HS-5 (cell line): ENCODE measurements at regions not wholly inside any gene's neighbourhood (a gene's known extent, or its start where the extent isn't known, plus 50 kb on each side); places are given as distances from the start of the nearest gene placed in this dataset.
"Not testable (repeated sequence)": the region's sequence is repeated elsewhere in the genome, so short reads cannot be mapped to it uniquely, and the experiment has no call there.

Experiments used
- DNase-seq: peaks from one replicate; pipeline ENCODE4 v3.0.0-alpha.2; 2012; ENCODE audit warnings: low read depth

DNA sequence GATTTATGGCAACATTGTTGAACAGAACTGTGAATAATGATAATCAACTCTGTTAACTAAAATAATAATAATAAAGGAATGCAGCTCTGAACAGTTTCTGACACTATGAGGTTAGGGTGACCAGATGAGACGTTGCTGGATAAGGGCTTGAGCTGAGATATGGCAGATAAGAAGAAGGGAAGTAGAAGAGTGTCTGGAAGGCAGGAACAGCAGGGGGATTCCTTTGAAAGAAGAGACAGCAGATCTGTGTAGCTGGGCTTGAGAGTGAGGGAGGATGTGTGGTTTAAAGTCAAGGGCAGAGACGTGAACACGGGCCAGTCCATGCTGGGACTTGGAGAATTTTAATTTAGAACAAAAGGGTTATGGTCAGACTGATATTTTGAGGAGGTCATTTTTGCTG, 273.1 kb upstream of the SLC14A2 start:
- no peak for DNase-seq

- no peak for DNase-seq
Measured at GRCh38 chr18:45342653-45343052, 272.6 kb upstream of the SLC14A2 start.

- no peak for DNase-seq
Measured at GRCh38 chr18:45343365-45343764, 271.9 kb upstream of the SLC14A2 start.

- DNase-seq = not testable (repeated sequence)
Measured at GRCh38 chr18:45344680-45345079, 270.6 kb upstream of the SLC14A2 start.

- no peak for DNase-seq
Measured at GRCh38 chr18:45349019-45349418, 266.3 kb upstream of the SLC14A2 start.

- DNase-seq = no peak
Measured at GRCh38 chr18:45349467-45349866, 265.8 kb upstream of the SLC14A2 start.

DNA sequence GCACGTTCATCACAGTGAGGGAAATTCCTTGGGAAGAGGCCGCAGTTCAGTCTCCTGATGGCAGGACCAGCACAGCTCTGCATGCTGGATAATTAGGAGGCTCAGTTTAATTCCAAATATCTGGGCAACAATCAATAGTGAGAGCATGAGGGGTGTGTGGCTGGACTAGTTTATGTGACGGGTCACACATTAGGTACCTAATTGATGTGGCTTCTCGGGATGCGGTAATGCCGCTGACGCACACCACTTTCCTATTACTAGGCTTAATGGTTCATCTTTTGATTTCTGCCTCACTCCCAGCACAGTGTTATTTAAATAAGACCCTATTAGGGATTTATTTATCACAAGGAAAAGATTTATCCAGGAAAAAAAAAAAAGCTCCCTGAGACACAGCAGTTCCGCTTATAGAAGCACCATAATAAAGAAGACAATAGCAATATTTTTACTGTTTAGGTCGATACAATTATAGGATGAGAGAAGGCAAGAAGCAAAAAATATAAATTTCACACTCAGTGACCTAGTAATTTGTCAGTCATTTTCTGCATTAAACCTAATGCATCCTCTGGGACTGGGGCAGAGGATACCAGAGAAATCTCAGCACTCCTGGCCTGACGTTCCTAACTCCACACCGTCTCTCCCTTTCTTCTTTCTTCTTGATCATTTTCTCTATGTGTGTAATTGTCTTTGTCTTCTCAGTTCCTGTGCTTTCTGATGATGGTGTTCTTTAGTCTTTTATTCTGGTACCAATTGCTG, 264.7 kb upstream of the SLC14A2 start:
- no peak for DNase-seq

DNA sequence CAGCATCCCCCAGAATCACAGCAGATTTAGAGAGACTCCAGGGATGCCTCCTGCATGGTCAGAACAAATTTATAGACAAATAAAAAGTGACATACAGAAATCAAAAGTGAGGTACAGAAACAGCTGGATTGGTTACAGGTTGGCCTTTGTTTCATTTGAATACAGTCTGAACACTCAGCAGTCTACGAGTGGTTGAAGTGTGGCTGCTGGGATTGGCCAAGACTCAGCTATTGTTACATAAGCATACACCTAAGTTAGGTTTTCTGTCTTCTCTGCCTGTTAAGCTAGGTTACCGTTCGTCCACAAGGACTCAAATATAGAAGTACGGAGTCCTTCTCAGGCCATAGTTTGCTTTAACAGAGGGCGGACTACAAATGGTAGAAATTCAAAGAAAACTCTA, 262.4 kb upstream of the SLC14A2 start:
- no peak for DNase-seq

GRCh38 chr18:45353530-45353929, 261.7 kb upstream of the SLC14A2 start:
- DNase-seq = no peak

GRCh38 chr18:45355944-45356520, 259.2 kb upstream of the SLC14A2 start:
- DNase-seq = no peak

DNA sequence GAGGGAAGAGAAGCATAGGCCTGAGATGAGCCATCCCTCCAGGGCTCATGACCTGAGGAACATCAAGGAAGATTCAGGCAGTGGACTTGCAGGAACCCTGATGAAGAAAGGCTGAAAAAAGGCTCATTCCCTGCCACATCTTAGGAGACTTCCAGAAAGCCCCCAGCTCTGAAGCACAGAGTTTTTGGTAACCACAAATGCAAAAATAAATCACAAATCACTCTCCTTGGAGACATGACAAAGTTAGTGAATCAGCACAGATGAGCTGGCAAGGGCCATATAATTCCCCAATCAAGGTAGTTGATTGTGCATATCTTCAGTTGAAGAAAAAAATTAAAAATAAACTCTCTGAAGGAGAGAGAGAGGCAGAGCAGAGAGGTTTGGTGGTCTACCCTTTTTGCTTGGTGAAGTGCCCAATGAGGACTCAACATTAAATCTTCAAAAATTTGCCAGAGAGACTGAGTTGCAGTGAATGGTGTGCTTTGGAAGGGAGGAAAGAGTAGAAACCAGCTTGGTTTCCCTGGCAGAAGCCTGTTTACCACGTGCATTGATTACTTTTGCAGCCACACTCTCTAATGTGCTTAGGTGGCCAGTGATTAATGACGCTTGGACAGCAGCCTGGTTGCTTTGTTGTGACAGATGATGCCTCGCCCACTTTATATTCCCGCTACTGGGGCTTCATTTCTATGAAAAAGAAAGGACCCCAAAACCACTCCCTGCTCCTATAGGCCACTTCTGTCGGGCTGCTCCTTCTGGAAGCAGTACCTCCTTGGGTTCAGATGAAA, 257.4 kb upstream of the SLC14A2 start:
- DNase-seq = no peak

GRCh38 chr18:45359275-45360009, 255.8 kb upstream of the SLC14A2 start:
- no peak for DNase-seq

DNA sequence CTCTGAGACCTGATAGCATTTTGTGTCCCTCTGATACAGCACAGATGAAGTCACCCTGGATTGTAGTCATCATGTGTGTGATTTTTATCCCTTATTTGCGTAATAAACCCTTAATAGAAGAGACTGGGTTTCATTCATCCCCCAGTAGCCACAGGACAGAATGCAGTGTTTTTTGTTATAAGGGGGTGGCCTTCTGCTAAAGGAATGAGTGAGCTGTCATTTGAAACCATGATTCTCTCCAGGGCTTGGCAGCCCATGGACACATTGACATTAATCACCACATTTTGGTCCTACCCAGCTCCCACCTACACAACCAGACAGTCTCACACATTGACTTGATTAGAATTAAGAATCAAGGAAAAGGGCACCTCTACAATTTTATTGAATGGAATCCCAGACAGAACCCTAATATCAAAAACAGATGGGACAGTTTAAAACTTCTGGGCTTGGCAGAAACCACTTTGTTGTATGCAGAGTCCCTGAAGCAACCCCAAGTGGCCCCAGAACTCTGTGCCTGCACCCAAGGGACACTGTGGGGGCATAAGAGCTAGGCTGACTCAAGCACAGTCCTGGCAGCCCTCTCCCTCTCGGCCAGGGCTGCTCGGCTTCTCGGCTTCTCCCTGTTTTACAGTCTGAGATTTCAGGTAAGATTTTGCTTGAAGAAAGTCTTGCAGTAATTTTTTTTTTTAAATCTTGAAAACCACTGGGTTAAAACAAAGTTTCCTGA, 254.0 kb upstream of the SLC14A2 start:
- DNase-seq = no peak

GRCh38 chr18:45363196-45363595, 252.1 kb upstream of the SLC14A2 start:
- no peak for DNase-seq

- no peak for DNase-seq
Measured at GRCh38 chr18:45365835-45366234, 249.4 kb upstream of the SLC14A2 start.

- DNase-seq = no peak
Measured at GRCh38 chr18:45370255-45371010, 244.8 kb upstream of the SLC14A2 start.

DNA sequence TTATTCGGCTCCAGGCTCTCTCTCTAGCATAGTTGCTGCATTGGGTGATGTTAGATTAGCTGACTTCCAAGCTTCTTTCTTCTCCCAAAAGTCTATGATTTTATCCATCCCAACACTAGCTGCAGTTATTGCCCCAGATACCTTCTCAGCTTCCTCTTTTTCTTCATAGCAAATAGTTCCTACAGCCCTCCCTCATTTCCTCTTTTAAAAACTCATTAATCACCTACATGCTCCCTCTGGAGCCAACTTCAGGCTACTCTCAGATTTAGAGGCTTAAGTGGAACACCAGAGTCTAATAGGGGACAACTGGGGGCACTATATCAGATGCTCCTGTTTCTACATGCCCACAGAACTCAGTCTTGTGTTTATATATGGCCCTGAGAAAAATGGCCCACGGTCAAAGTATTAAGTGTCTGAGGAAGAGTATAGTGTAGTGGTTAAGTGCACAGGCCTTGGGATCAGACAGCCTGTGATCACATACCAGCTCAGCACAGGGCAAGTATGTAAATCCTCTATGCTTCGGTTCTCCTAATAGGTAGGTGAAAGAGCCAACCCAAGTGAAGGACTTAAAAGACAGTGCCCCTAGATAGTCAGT, 241.9 kb upstream of the SLC14A2 start:
- no peak for DNase-seq

DNA sequence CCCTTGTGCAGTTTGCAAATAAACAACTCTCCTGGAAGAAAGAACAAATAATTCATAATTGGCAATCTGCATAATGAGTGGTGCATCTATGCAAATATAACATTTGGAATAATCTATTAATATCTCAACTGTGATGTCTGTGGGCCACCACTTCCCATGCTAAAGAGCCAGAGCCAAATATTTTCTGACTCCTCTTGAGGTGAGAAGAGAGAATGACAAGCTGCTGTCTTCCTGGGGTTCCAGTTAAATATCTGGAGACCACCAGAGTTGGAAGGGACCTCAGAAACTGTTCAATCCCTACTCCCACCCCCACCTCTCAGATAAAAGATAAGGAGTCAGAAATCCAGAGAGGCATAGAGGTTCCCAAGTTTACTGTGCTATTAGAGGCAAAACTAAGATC, 241.0 kb upstream of the SLC14A2 start:
- no peak for DNase-seq

GRCh38 chr18:45374878-45375630, 240.2 kb upstream of the SLC14A2 start:
- DNase-seq = no peak

DNA sequence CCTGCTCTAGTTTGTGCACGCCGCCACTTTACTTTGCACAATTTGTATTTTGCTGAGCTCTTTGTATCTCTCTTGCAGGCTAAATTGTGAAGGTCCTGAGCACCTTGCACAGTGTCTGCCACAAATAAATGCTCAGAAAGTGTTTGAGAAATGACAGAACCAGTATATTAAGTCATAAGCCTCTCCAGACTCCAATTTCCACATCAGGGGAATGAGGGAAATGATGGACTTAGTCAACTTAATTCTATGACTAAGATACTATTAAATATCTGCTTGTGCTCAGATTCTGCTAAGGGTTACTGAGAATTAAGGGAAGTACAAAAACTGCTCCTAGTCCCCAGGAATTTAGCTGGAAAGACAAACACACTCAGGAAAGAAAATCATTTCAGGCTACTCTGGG, 239.1 kb upstream of the SLC14A2 start:
- no peak for DNase-seq
